ENCODE measurements at regions not wholly inside any gene's neighbourhood (a gene's known extent, or its start where the extent isn't known, plus 50 kb on each side); places are given as distances from the start of the nearest gene placed in this dataset.

DNA sequence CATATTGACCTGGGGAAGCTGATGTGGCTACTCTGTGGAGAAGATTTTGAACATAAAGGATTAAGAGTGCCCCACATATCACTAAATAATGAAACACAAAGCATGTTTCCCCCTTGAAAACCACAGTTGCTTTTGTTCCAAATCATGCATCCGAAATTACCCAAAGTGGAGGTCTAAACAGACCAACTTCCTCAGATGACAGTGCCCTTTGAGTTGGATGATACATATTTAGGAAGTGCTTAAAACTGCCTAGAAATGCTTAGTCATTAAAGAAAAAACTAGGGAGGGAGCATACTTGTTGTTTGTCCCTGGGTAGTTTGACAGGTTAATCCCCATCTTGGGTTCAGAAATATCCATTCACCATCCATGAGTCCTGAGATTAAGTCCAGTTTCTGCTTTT is 1070.3 kb downstream of the SUCLG1 start:
- H3K9ac ChIP-seq (ENCODE audit: insufficient read length) = no peak overlapping the region
- TF ChIP-seq EZH2 (IDR thresholded peaks at IDR 0.05) = no peak
- TF ChIP-seq POLR2AphosphoS5 (IDR thresholded peaks at IDR 0.05; ENCODE audit: borderline replicate concordance, low read depth, low read length) = no peak
- TF ChIP-seq FOXP2 (optimal IDR thresholded peaks at IDR 0.05; ENCODE audit: control extremely low read depth, extremely low read length, insufficient read depth) = no peak
- no peaks in the 10 kb centered on the region for H3K9me3 ChIP-seq (ENCODE audit: low read depth, low read length)
- no peaks in the 10 kb centered on the region for H3K36me3 ChIP-seq (ENCODE audit: insufficient read depth, low read length)
- no peak overlapping the region for H3K27ac ChIP-seq
- no peak for DNase-seq (ENCODE audit: low read depth, low spot score)
- no peak overlapping the region for H3K4me3 ChIP-seq

DNA sequence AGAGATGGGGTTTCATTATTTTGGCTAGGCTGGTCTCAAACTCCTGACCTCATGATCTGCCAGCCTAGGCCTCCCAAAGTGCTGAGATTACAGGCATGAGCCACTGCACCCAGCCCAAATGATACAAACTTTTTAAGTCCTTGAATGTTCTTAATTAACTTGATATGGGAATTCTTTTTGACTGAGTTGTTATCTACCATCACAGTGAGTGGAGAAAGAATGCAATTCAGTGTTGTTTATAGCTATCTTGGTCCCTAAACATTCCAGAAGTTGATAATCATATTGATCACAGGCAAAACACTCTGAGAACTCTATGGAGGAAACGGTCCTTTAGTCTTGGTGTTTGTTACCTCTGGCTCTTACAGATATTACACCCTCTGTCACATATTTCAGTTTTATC is 1072.5 kb downstream of the SUCLG1 start:
- DNase-seq (ENCODE audit: low read depth, low spot score) = no peak
- TF ChIP-seq FOXP2 (optimal IDR thresholded peaks at IDR 0.05; ENCODE audit: control extremely low read depth, extremely low read length, insufficient read depth) (no peak), EZH2 (IDR thresholded peaks at IDR 0.05) (no peak), POLR2AphosphoS5 (IDR thresholded peaks at IDR 0.05; ENCODE audit: borderline replicate concordance, low read depth, low read length) (no peak)
- Histone ChIP-seq H3K27ac (no peak overlapping the region), H3K9ac (ENCODE audit: insufficient read length) (no peak overlapping the region), H3K4me3 (no peak overlapping the region), H3K9me3 (ENCODE audit: low read depth, low read length) (no peaks in the 10 kb centered on the region), H3K36me3 (ENCODE audit: insufficient read depth, low read length) (no peaks in the 10 kb centered on the region)

DNA sequence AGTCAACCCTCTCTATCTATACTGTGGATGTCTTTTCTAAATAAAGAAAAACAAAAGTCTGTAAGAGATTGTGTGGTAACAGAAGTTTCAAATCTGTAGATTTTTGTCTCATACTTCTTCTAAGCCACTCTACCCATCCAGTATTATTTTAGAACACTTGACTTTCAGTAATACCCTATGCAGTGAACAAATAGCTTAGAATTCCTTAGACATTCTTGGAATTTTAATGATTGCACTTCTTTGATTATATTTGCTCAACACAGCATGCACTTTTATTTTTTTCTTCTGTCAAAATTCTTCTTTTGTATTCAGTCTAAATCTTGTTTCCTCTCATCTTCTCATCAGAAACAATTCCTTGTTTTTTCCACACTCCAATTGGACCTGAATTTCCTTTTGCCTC is 1080.2 kb downstream of the SUCLG1 start:
- DNase-seq (ENCODE audit: low read depth, low spot score) = no peak
- H3K36me3 ChIP-seq (ENCODE audit: insufficient read depth, low read length) = no peaks in the 10 kb centered on the region
- H3K27ac ChIP-seq = no peak overlapping the region
- TF ChIP-seq POLR2AphosphoS5 (IDR thresholded peaks at IDR 0.05; ENCODE audit: borderline replicate concordance, low read depth, low read length) = no peak
- TF ChIP-seq EZH2 (IDR thresholded peaks at IDR 0.05) = no peak
- TF ChIP-seq FOXP2 (optimal IDR thresholded peaks at IDR 0.05; ENCODE audit: control extremely low read depth, extremely low read length, insufficient read depth) = no peak
- no peak overlapping the region for H3K9ac ChIP-seq (ENCODE audit: insufficient read length)
- no peaks in the 10 kb centered on the region for H3K9me3 ChIP-seq (ENCODE audit: low read depth, low read length)
- no peak overlapping the region for H3K4me3 ChIP-seq

DNA sequence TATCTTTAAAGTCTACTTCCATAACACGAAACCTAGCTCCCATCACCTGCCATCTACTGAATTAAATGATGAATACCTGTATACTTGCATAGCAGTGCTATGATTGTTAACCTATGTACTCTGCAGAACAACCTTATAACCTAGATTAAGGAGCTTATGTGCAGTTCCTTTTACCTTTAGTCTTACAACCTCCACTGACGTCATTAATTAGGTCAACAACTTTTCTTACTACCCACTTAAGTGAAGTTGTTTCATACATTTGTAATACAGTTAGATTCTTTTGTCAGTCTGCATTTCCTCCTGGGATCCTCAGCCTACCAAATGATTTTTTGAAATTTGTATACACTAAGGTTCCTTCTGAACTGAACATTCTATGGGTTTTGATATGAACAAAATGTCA is 1082.3 kb downstream of the SUCLG1 start:
- H3K4me3 ChIP-seq = no peak overlapping the region
- no peak for TF ChIP-seq POLR2AphosphoS5 (IDR thresholded peaks at IDR 0.05; ENCODE audit: borderline replicate concordance, low read depth, low read length)
- TF ChIP-seq EZH2 (IDR thresholded peaks at IDR 0.05) = no peak
- TF ChIP-seq FOXP2 (optimal IDR thresholded peaks at IDR 0.05; ENCODE audit: control extremely low read depth, extremely low read length, insufficient read depth) = no peak

DNA sequence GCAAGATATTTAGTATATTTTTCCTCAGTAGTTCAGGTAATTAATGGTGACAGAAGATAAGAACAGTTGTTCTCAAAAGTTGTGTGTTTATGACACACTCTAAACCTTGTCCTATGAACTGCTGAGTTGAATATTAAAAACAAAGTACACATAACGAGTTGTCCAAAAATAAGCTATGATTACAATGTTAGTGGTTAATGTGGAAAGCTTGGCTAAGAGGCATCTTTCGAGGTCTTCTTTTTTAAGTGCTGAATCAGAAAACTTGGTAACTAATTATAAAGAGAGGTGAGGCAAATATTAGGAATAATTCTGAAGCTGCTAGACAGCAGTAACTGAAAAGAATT is 1088.7 kb downstream of the SUCLG1 start:
- TF ChIP-seq EZH2 (IDR thresholded peaks at IDR 0.05) = no peak
- no peak for TF ChIP-seq FOXP2 (optimal IDR thresholded peaks at IDR 0.05; ENCODE audit: control extremely low read depth, extremely low read length, insufficient read depth)
- no peak for TF ChIP-seq POLR2AphosphoS5 (IDR thresholded peaks at IDR 0.05; ENCODE audit: borderline replicate concordance, low read depth, low read length)
- Histone ChIP-seq H3K9me3 (ENCODE audit: low read depth, low read length) (no peaks in the 10 kb centered on the region), H3K4me3 (no peak overlapping the region), H3K27ac (no peak overlapping the region), H3K36me3 (ENCODE audit: insufficient read depth, low read length) (no peaks in the 10 kb centered on the region), H3K9ac (ENCODE audit: insufficient read length) (no peak overlapping the region)
- no peak for DNase-seq (ENCODE audit: low read depth, low spot score)

More for the DNA sequence above, 1082.3 kb downstream of the SUCLG1 start:
- no peaks in the 10 kb centered on the region for H3K36me3 ChIP-seq (ENCODE audit: insufficient read depth, low read length)
- H3K9ac ChIP-seq (ENCODE audit: insufficient read length) = no peak overlapping the region
- no peak overlapping the region for H3K27ac ChIP-seq
- H3K9me3 ChIP-seq (ENCODE audit: low read depth, low read length) = no peaks in the 10 kb centered on the region
- no peak for DNase-seq (ENCODE audit: low read depth, low spot score)

DNA sequence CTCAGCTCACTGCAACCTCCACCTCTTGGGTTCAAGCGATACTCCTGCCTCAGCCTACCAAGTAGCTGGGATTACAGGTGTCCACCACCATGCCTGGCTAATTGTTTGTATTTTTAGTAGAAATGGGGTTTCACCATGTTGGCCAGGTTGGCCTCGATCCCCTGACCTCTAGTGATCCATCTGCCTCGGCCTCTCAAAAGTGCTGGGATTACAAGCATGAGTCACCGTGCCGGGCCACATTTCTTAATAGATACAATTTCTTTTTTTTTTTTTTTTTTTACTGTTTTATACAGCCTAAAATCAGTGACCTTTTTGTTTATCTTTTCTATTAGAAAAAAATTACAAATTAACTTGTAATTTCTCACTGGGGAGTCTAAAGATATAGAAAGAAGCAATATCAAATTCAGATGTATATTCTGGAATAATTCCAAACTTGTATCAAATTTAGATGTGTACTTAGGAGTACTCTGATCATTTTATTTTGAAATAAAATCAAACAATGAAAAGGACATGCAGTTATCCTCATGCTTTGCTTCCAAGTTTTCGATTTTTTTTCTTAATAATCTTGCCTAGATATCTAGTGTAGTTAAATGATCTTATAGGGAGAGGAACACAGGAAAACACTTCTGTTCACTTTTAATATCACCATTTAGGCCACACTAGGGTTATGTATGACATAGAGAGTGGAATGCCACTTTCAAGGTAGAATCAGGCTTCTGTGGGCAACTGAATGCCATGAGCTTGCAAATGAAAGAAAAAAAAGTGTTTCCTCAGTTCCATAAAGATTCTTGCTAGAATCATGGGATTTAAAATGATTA is 1089.3 kb downstream of the SUCLG1 start:
- no peak overlapping the region for H3K27ac ChIP-seq
- TF ChIP-seq EZH2 (IDR thresholded peaks at IDR 0.05) = no peak
- TF ChIP-seq FOXP2 (optimal IDR thresholded peaks at IDR 0.05; ENCODE audit: control extremely low read depth, extremely low read length, insufficient read depth) = no peak
- no peak for TF ChIP-seq POLR2AphosphoS5 (IDR thresholded peaks at IDR 0.05; ENCODE audit: borderline replicate concordance, low read depth, low read length)
- DNase-seq (ENCODE audit: low read depth, low spot score) = no peak
- H3K9me3 ChIP-seq (ENCODE audit: low read depth, low read length) = no peaks in the 10 kb centered on the region
- H3K36me3 ChIP-seq (ENCODE audit: insufficient read depth, low read length) = no peaks in the 10 kb centered on the region
- H3K4me3 ChIP-seq = no peak overlapping the region
- no peak overlapping the region for H3K9ac ChIP-seq (ENCODE audit: insufficient read length)

DNA sequence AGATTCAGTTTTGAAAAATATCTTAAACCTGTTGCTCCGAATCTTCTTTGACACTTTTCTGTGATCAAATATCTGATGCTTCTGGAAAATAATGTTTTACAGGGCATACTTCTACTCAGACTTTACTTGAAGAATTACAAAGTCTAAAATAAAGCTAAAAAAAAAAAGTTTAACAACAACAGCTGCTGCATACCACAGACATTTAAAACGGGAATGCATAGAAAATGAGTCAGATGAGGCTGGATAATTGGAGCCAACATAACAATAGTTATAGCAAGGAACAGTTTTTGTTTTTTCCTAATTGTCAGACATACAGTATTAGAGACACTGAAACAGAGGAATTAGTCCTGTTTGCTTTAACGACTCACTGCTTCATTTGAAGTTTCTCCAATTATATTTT is 1090.2 kb downstream of the SUCLG1 start:
- Histone ChIP-seq H3K4me3 (no peak overlapping the region), H3K27ac (no peak overlapping the region), H3K9me3 (ENCODE audit: low read depth, low read length) (no peaks in the 10 kb centered on the region), H3K9ac (ENCODE audit: insufficient read length) (no peak overlapping the region), H3K36me3 (ENCODE audit: insufficient read depth, low read length) (no peaks in the 10 kb centered on the region)
- TF ChIP-seq EZH2 (IDR thresholded peaks at IDR 0.05) (no peak), FOXP2 (optimal IDR thresholded peaks at IDR 0.05; ENCODE audit: control extremely low read depth, extremely low read length, insufficient read depth) (no peak), POLR2AphosphoS5 (IDR thresholded peaks at IDR 0.05; ENCODE audit: borderline replicate concordance, low read depth, low read length) (no peak)
- no peak for DNase-seq (ENCODE audit: low read depth, low spot score)

DNA sequence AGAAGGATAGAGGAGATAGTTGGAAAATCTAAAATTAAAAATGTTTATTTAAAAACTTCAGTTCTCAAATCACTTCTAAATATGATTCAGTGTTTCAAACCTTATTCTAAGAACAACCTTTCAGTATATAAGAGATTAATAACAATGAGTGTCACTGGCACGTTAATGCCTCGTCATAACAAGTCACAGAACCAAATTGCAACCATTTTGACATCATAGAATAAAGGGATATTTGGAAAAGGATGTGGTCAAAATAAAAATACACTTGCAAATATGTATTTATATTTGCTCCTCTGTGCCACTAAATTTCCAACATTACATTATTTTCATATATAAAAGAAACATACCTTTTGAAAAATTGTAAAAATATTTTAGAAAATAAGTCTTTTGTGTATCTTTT is 1090.6 kb downstream of the SUCLG1 start:
- Histone ChIP-seq H3K27ac (no peak overlapping the region), H3K9me3 (ENCODE audit: low read depth, low read length) (no peaks in the 10 kb centered on the region), H3K9ac (ENCODE audit: insufficient read length) (no peak overlapping the region), H3K36me3 (ENCODE audit: insufficient read depth, low read length) (no peaks in the 10 kb centered on the region), H3K4me3 (no peak overlapping the region)
- DNase-seq (ENCODE audit: low read depth, low spot score) = no peak
- TF ChIP-seq POLR2AphosphoS5 (IDR thresholded peaks at IDR 0.05; ENCODE audit: borderline replicate concordance, low read depth, low read length) (no peak), EZH2 (IDR thresholded peaks at IDR 0.05) (no peak), FOXP2 (optimal IDR thresholded peaks at IDR 0.05; ENCODE audit: control extremely low read depth, extremely low read length, insufficient read depth) (no peak)

DNA sequence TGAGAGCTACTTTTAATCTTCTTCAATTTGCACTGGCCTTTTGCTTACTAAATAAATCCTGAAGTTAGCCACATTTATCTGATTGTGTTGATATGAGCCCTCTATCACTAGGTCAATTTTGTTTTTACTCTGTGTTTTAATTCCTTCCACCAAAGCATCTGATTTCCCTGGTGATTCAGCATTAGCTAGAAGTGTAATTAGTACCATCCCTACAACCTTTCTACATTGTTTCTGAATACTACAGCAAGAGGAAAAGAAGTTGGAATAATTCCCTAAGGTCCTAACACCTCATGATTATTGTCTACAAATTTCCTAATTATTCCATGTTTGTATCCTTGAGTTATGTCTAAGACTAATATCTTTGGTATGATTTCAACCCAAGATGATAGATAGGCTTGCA is 1093.6 kb downstream of the SUCLG1 start:
- no peak for DNase-seq (ENCODE audit: low read depth, low spot score)
- H3K27ac ChIP-seq = no peak overlapping the region
- no peaks in the 10 kb centered on the region for H3K36me3 ChIP-seq (ENCODE audit: insufficient read depth, low read length)
- no peak overlapping the region for H3K9ac ChIP-seq (ENCODE audit: insufficient read length)
- H3K9me3 ChIP-seq (ENCODE audit: low read depth, low read length) = no peaks in the 10 kb centered on the region
- no peak overlapping the region for H3K4me3 ChIP-seq
- TF ChIP-seq EZH2 (IDR thresholded peaks at IDR 0.05) (no peak), FOXP2 (optimal IDR thresholded peaks at IDR 0.05; ENCODE audit: control extremely low read depth, extremely low read length, insufficient read depth) (no peak), POLR2AphosphoS5 (IDR thresholded peaks at IDR 0.05; ENCODE audit: borderline replicate concordance, low read depth, low read length) (no peak)

All from SK-N-MC (cell line).